Sigmoid colon (tissue), 4 donors: ENCODE measurements at regions not wholly inside any gene's neighbourhood (a gene's known extent, or its start where the extent isn't known, plus 50 kb on each side); places are given as distances from the start of the nearest gene placed in this dataset.

Experiments used
- CTCF ChIP-seq, 4 experiments: fragments of 450-650 bp in 3 of 4; fragments of 200-600 bp in 1 of 4; IDR thresholded peaks; one replicate each; pipeline ENCODE4 v1.5.1; 2016 to 2019; ENCODE audit warnings: antibody characterized with exemption in 4 of 4, mild to moderate bottlenecking in 3 of 4, moderate library complexity in 2 of 4
- POLR2A ChIP-seq, 2 donors: fragments of 450-650 bp; IDR thresholded peaks; one replicate each; pipeline ENCODE4 v1.6.1; 2016; ENCODE audit warnings: antibody characterized with exemption in 2 of 2, mild to moderate bottlenecking in 2 of 2, moderate library complexity in 2 of 2
- POLR2AphosphoS5 ChIP-seq, 4 donors: sonication (generic); formaldehyde crosslinking; IDR thresholded peaks; one replicate each; pipeline ENCODE4 v1.6.1; 2017; ENCODE audit warnings: antibody characterized with exemption in 4 of 4

GRCh38 chr4:28402751-28403150 lies 1542.1 kb downstream of the STIM2 start:
- TF ChIP-seq CTCF (IDR thresholded peaks at IDR 0.05) = no peak
- no peak for TF ChIP-seq POLR2A (IDR thresholded peaks at IDR 0.05)
- no peak for TF ChIP-seq POLR2AphosphoS5 (IDR thresholded peaks at IDR 0.05)
